Neural progenitor cell (in vitro differentiated cells): ENCODE measurements at regions not wholly inside any gene's neighbourhood (a gene's known extent, or its start where the extent isn't known, plus 50 kb on each side); places are given as distances from the start of the nearest gene placed in this dataset.

Source experiments
- CTCF ChIP-seq: fragments of 200-600 bp; sonication (generic); IDR thresholded peaks from 2 replicates; pipeline ENCODE4 v1.5.1; 2017; ENCODE audit warnings: antibody characterized with exemption, mild to moderate bottlenecking
- EZH2 ChIP-seq: fragments of 200-600 bp; sonication (generic); IDR thresholded peaks from 2 replicates; pipeline ENCODE4 v1.6.1; 2017; ENCODE audit warnings: antibody characterized with exemption, mild to moderate bottlenecking, moderate library complexity

- TF ChIP-seq CTCF (no peak), EZH2 (no peak)
These were observed 85.0 kb downstream of the FASTKD2 start for GRCh38 chr2:206850369-206850768.
